NCI-H446 (cell line): ENCODE measurements at regions not wholly inside any gene's neighbourhood (a gene's known extent, or its start where the extent isn't known, plus 50 kb on each side); places are given as distances from the start of the nearest gene placed in this dataset.
"Not testable (repeated sequence)": the region's sequence is repeated elsewhere in the genome, so short reads cannot be mapped to it uniquely, and the experiment has no call there.

Experiments used
- DNase-seq, 2 experiments: peaks; one replicate each; lab custom pipeline; 2025; lab: John Stamatoyannopoulos, UW

- no peak for DNase-seq
Observed at GRCh38 chr18:77329651-77330050, 80.0 kb downstream of the GALR1 start.

- DNase-seq = no peak
Observed at GRCh38 chr18:77334876-77335275, 85.2 kb downstream of the GALR1 start.

- no peak for DNase-seq
Observed at GRCh38 chr18:77337604-77338003, 88.0 kb downstream of the GALR1 start.

- no peak for DNase-seq
Observed at GRCh38 chr18:77339093-77339492, 89.4 kb downstream of the GALR1 start.

- DNase-seq = no peak
Observed at GRCh38 chr18:77339623-77340022, 90.0 kb downstream of the GALR1 start.

- DNase-seq = no peak
Observed at GRCh38 chr18:77340815-77341214, 91.2 kb downstream of the GALR1 start.

GRCh38 chr18:77341527-77342325 is 92.1 kb downstream of the GALR1 start:
- no peak for DNase-seq

- DNase-seq = no peak
Observed at GRCh38 chr18:77342736-77343135, 93.1 kb downstream of the GALR1 start.

GRCh38 chr18:77343846-77344510 is 94.3 kb downstream of the GALR1 start:
- DNase-seq = no peak

- DNase-seq = no peak
Observed at GRCh38 chr18:77344786-77345500, 95.3 kb downstream of the GALR1 start.

GRCh38 chr18:77346208-77346810 is 96.7 kb downstream of the GALR1 start:
- no peak for DNase-seq

GRCh38 chr18:77353349-77353748 is 103.7 kb downstream of the GALR1 start:
- not testable (repeated sequence) for DNase-seq

GRCh38 chr18:77359561-77360314 is 110.1 kb downstream of the GALR1 start:
- no peak for DNase-seq

- DNase-seq = no peak
Observed at GRCh38 chr18:77360315-77361190, 110.9 kb downstream of the GALR1 start.

- no peak for DNase-seq
Observed at GRCh38 chr18:77361382-77361781, 111.7 kb downstream of the GALR1 start.

- DNase-seq = no peak
Observed at GRCh38 chr18:77365667-77366066, 116.0 kb downstream of the GALR1 start.

GRCh38 chr18:77366067-77366719 is 116.5 kb downstream of the GALR1 start:
- DNase-seq = no peak

GRCh38 chr18:77366720-77367641 is 117.3 kb downstream of the GALR1 start:
- peak in 1 of 2 experiments; percentile 50 for DNase-seq

- no peak for DNase-seq
Observed at GRCh38 chr18:77369644-77370043, 120.0 kb downstream of the GALR1 start.
